ENCODE measurements at regions not wholly inside any gene's neighbourhood (a gene's known extent, or its start where the extent isn't known, plus 50 kb on each side); places are given as distances from the start of the nearest gene placed in this dataset.

- TF ChIP-seq POLR2A (IDR thresholded peaks at IDR 0.05): no peak
- no peak for TF ChIP-seq CTCF (IDR thresholded peaks at IDR 0.05)
- TF ChIP-seq EP300 (IDR thresholded peaks at IDR 0.05): no peak
Measured at GRCh38 chr6:168180548-168181011, 101.6 kb upstream of the FRMD1 start.
